ENCODE measurements at regions not wholly inside any gene's neighbourhood (a gene's known extent, or its start where the extent isn't known, plus 50 kb on each side); places are given as distances from the start of the nearest gene placed in this dataset.

- DNase-seq (ENCODE audit: extremely low read depth, low read depth): no peak
- H3K4me3 ChIP-seq (replicated peaks; ENCODE audit: low read depth, low read length): no peak overlapping the region
- TF ChIP-seq CTCF (IDR thresholded peaks at IDR 0.05; ENCODE audit: low read depth, low read length, missing control alignments): no peak
These were observed 645.3 kb downstream of the STK39 start for GRCh38 chr2:167602122-167602521.

DNA sequence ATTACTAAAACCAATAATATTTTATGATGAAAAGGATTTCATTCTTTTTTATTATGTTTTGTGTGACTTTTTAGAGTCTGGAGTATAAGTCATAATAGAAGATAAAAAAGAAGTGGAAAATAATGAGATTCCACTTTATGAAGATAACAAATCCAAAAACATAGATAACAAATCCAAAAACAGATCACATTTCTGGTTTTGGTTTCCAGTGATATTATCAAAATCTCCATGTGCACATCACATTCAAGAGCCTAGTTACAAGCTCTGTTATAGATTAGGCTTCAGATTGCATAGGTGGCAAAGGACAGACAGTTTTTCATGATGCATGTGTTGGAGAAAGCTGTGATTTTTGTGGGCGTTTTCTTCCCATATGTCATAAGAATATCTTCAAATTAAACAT lies 648.2 kb downstream of the STK39 start:
- no peak for DNase-seq (ENCODE audit: extremely low read depth, low read depth)
- TF ChIP-seq CTCF (IDR thresholded peaks at IDR 0.05; ENCODE audit: low read depth, low read length, missing control alignments): no peak
- H3K4me3 ChIP-seq (replicated peaks; ENCODE audit: low read depth, low read length): no peak overlapping the region

GRCh38 chr2:167595839-167596471 lies 651.4 kb downstream of the STK39 start:
- no peak overlapping the region for H3K4me3 ChIP-seq (replicated peaks; ENCODE audit: low read depth, low read length)
- TF ChIP-seq CTCF (IDR thresholded peaks at IDR 0.05; ENCODE audit: low read depth, low read length, missing control alignments): no peak
- DNase-seq (ENCODE audit: extremely low read depth, low read depth): no peak

DNA sequence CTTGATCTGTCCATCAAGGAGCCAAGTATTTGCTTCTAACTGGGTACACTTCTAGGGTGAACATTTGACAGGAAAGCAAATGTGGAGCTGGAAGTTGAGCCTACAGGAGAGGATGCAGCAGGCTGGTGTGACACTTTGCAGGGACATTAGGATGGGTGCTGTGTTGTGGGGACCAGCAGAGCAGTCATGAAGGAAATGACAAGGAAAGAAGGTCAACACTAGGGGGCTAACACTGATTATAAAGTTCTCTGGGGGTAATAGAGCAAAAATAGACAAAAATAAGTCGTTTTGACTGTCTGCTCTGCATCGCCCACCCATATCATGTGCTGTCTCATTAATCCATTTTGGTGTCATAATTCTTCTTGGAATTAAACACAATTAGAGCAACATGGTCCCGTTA lies 652.4 kb downstream of the STK39 start:
- no peak overlapping the region for H3K4me3 ChIP-seq (replicated peaks; ENCODE audit: low read depth, low read length)
- no peak for TF ChIP-seq CTCF (IDR thresholded peaks at IDR 0.05; ENCODE audit: low read depth, low read length, missing control alignments)
- no peak for DNase-seq (ENCODE audit: extremely low read depth, low read depth)

DNA sequence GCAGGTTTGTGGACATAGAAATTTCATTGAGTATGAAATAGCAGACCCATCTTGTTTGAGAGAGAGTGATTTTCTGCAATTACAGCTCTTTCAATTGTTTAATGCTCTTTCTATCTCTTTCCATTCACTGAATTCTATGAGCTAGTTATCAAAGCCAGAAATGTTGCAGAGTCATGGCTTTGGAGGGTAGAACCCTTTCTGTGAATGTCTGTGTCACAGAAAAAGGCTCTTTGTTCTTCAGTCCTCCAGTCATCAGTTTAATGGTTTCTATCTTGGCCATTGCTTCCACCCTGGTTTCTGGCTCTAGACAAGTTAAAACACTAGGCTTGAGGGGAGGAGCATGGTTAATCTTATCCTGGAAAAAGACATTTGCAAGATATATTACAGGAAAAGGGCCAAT lies 655.0 kb downstream of the STK39 start:
- no peak for TF ChIP-seq CTCF (IDR thresholded peaks at IDR 0.05; ENCODE audit: low read depth, low read length, missing control alignments)
- no peak overlapping the region for H3K4me3 ChIP-seq (replicated peaks; ENCODE audit: low read depth, low read length)
- DNase-seq (ENCODE audit: extremely low read depth, low read depth): no peak

DNA sequence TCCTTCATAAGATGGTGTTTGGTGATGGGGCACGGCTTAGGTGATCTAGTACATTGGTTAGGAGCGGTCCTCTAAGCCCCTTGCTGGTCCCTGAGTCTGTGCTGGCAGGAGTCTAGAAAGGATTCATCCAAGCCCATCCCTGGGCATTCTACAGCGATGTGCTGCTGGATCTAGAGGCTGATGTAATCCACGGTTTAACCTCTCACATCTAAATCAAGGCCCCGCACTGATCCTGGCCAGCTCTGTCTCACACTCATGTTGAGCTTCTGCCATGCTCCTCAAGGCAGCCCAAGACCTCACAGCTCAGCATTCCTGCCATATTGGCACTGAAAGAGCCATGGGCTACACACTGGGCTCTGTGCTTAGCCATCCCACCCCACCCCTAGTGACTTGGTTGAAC lies 664.8 kb downstream of the STK39 start:
- no peak overlapping the region for H3K4me3 ChIP-seq (replicated peaks; ENCODE audit: low read depth, low read length)
- DNase-seq (ENCODE audit: extremely low read depth, low read depth): no peak
- no peak for TF ChIP-seq CTCF (IDR thresholded peaks at IDR 0.05; ENCODE audit: low read depth, low read length, missing control alignments)

- H3K4me3 ChIP-seq (replicated peaks; ENCODE audit: low read depth, low read length): no peak overlapping the region
- DNase-seq (ENCODE audit: extremely low read depth, low read depth): no peak
- TF ChIP-seq CTCF (IDR thresholded peaks at IDR 0.05; ENCODE audit: low read depth, low read length, missing control alignments): no peak
These were observed 665.3 kb downstream of the STK39 start for GRCh38 chr2:167581961-167582574.
